ENCODE measurements at regions not wholly inside any gene's neighbourhood (a gene's known extent, or its start where the extent isn't known, plus 50 kb on each side); places are given as distances from the start of the nearest gene placed in this dataset.

- DNase-seq (ENCODE audit: extremely low read depth, low read depth, low spot score), result no peak
These were observed 268.9 kb downstream of the ETNK1 start for GRCh38 chr12:22893878-22894277.

- no peak for DNase-seq (ENCODE audit: extremely low read depth, low read depth, low spot score)
These were observed 274.2 kb downstream of the ETNK1 start for GRCh38 chr12:22899184-22899583.

GRCh38 chr12:22900401-22900800, 275.4 kb downstream of the ETNK1 start:
- no peak for DNase-seq (ENCODE audit: extremely low read depth, low read depth, low spot score)

GRCh38 chr12:22904485-22904884, 279.5 kb downstream of the ETNK1 start:
- DNase-seq (ENCODE audit: extremely low read depth, low read depth, low spot score), result no peak

- no peak for DNase-seq (ENCODE audit: extremely low read depth, low read depth, low spot score)
These were observed 291.3 kb downstream of the ETNK1 start for GRCh38 chr12:22916241-22916640.

GRCh38 chr12:22916815-22917214, 291.8 kb downstream of the ETNK1 start:
- DNase-seq (ENCODE audit: extremely low read depth, low read depth, low spot score), result no peak

GRCh38 chr12:22919883-22920282, 294.9 kb downstream of the ETNK1 start:
- no peak for DNase-seq (ENCODE audit: extremely low read depth, low read depth, low spot score)

- no peak for DNase-seq (ENCODE audit: extremely low read depth, low read depth, low spot score)
These were observed 298.8 kb downstream of the ETNK1 start for GRCh38 chr12:22923768-22924167.

GRCh38 chr12:22924391-22924790, 299.4 kb downstream of the ETNK1 start:
- DNase-seq (ENCODE audit: extremely low read depth, low read depth, low spot score), result no peak

GRCh38 chr12:22925623-22926022, 300.7 kb downstream of the ETNK1 start:
- no peak for DNase-seq (ENCODE audit: extremely low read depth, low read depth, low spot score)

- no peak for DNase-seq (ENCODE audit: extremely low read depth, low read depth, low spot score)
These were observed 307.5 kb downstream of the ETNK1 start for GRCh38 chr12:22932431-22932830.

- DNase-seq (ENCODE audit: extremely low read depth, low read depth, low spot score), result no peak
These were observed 310.1 kb downstream of the ETNK1 start for GRCh38 chr12:22935090-22935489.

- DNase-seq (ENCODE audit: extremely low read depth, low read depth, low spot score), result no peak
These were observed 310.5 kb downstream of the ETNK1 start for GRCh38 chr12:22935501-22935900.

- DNase-seq (ENCODE audit: extremely low read depth, low read depth, low spot score), result no peak
These were observed 313.4 kb downstream of the ETNK1 start for GRCh38 chr12:22938323-22938722.

GRCh38 chr12:22951206-22951605, 326.2 kb downstream of the ETNK1 start:
- no peak for DNase-seq (ENCODE audit: extremely low read depth, low read depth, low spot score)

GRCh38 chr12:22956690-22957089, 331.7 kb downstream of the ETNK1 start:
- DNase-seq (ENCODE audit: extremely low read depth, low read depth, low spot score), result no peak

GRCh38 chr12:22967171-22967570, 342.2 kb downstream of the ETNK1 start:
- no peak for DNase-seq (ENCODE audit: extremely low read depth, low read depth, low spot score)

GRCh38 chr12:22969521-22969920, 344.6 kb downstream of the ETNK1 start:
- DNase-seq (ENCODE audit: extremely low read depth, low read depth, low spot score), result no peak

- no peak for DNase-seq (ENCODE audit: extremely low read depth, low read depth, low spot score)
These were observed 346.3 kb downstream of the ETNK1 start for GRCh38 chr12:22971247-22971646.

- no peak for DNase-seq (ENCODE audit: extremely low read depth, low read depth, low spot score)
These were observed 346.8 kb downstream of the ETNK1 start for GRCh38 chr12:22971701-22972191.

GRCh38 chr12:22974865-22975264, 349.9 kb downstream of the ETNK1 start:
- DNase-seq (ENCODE audit: extremely low read depth, low read depth, low spot score), result peak; percentile 91

GRCh38 chr12:22978962-22979361, 354.0 kb downstream of the ETNK1 start:
- DNase-seq (ENCODE audit: extremely low read depth, low read depth, low spot score), result no peak

GRCh38 chr12:22979854-22980469, 355.0 kb downstream of the ETNK1 start:
- peak; percentile 56 for DNase-seq (ENCODE audit: extremely low read depth, low read depth, low spot score)

Data from glomerular endothelial cell (primary cell).